Lower leg skin (tissue), 3 donors: ENCODE measurements at regions not wholly inside any gene's neighbourhood (a gene's known extent, or its start where the extent isn't known, plus 50 kb on each side); places are given as distances from the start of the nearest gene placed in this dataset.

Experiments
- CTCF ChIP-seq, 3 donors: fragments of 450-650 bp; IDR thresholded peaks; one replicate each; pipeline ENCODE4 v1.5.1; 2016; ENCODE audit warnings: antibody characterized with exemption in 3 of 3, mild to moderate bottlenecking in 3 of 3, moderate library complexity in 2 of 3
- POLR2A ChIP-seq, 2 donors: fragments of 450-650 bp; IDR thresholded peaks; one replicate each; pipeline ENCODE4 v1.6.1; 2016 to 2017; ENCODE audit warnings: antibody characterized with exemption in 2 of 2, mild to moderate bottlenecking in 1 of 2, moderate library complexity in 1 of 2

- TF ChIP-seq CTCF (IDR thresholded peaks at IDR 0.05) (no peak), POLR2A (IDR thresholded peaks at IDR 0.05) (no peak)
These were observed 79.6 kb upstream of the GADL1 start for GRCh38 chr3:30974071-30974470.
